NCI-H1417 treated with DMSO at 0.1 percent for 48 hours (cell line): ENCODE measurements at regions not wholly inside any gene's neighbourhood (a gene's known extent, or its start where the extent isn't known, plus 50 kb on each side); places are given as distances from the start of the nearest gene placed in this dataset.
A peak's percentile ranks its signal among the peaks of the same experiment; 100 is the strongest.
"Not testable (repeated sequence)": the region's sequence is repeated elsewhere in the genome, so short reads cannot be mapped to it uniquely, and the experiment has no call there.

Source experiments
- DNase-seq: peaks from one replicate; lab custom pipeline; 2025; lab: John Stamatoyannopoulos, UW

GRCh38 chr1:191350938-191351337 is 807.3 kb upstream of the RGS18 start:
- DNase-seq: peak; percentile 55

- DNase-seq: no peak
These were observed 799.5 kb upstream of the RGS18 start for GRCh38 chr1:191358724-191359123.

GRCh38 chr1:191366686-191367085 is 791.6 kb upstream of the RGS18 start:
- no peak for DNase-seq

- DNase-seq: no peak
These were observed 789.2 kb upstream of the RGS18 start for GRCh38 chr1:191368891-191369654.

- no peak for DNase-seq
These were observed 786.6 kb upstream of the RGS18 start for GRCh38 chr1:191371626-191372025.

GRCh38 chr1:191388283-191388682 is 770.0 kb upstream of the RGS18 start:
- DNase-seq: no peak

- no peak for DNase-seq
These were observed 761.6 kb upstream of the RGS18 start for GRCh38 chr1:191396622-191397021.

GRCh38 chr1:191398551-191398950 is 759.7 kb upstream of the RGS18 start:
- no peak for DNase-seq

- no peak for DNase-seq
These were observed 752.8 kb upstream of the RGS18 start for GRCh38 chr1:191405417-191405816.

- no peak for DNase-seq
These were observed 743.2 kb upstream of the RGS18 start for GRCh38 chr1:191414981-191415640.

- DNase-seq: no peak
These were observed 738.4 kb upstream of the RGS18 start for GRCh38 chr1:191419842-191420241.

GRCh38 chr1:191427593-191427992 is 730.7 kb upstream of the RGS18 start:
- no peak for DNase-seq

- DNase-seq: no peak
These were observed 725.4 kb upstream of the RGS18 start for GRCh38 chr1:191432817-191433216.

GRCh38 chr1:191438979-191439378 is 719.3 kb upstream of the RGS18 start:
- DNase-seq: no peak

GRCh38 chr1:191448279-191448678 is 710.0 kb upstream of the RGS18 start:
- DNase-seq: not testable (repeated sequence)

GRCh38 chr1:191452586-191452985 is 705.7 kb upstream of the RGS18 start:
- no peak for DNase-seq

- no peak for DNase-seq
These were observed 704.8 kb upstream of the RGS18 start for GRCh38 chr1:191453487-191453886.

GRCh38 chr1:191457889-191458288 is 700.4 kb upstream of the RGS18 start:
- no peak for DNase-seq

GRCh38 chr1:191460234-191460633 is 698.0 kb upstream of the RGS18 start:
- DNase-seq: no peak

GRCh38 chr1:191483988-191484387 is 674.3 kb upstream of the RGS18 start:
- no peak for DNase-seq

GRCh38 chr1:191490303-191490702 is 668.0 kb upstream of the RGS18 start:
- DNase-seq: no peak

GRCh38 chr1:191495040-191495439 is 663.2 kb upstream of the RGS18 start:
- DNase-seq: no peak

GRCh38 chr1:191498318-191498717 is 659.9 kb upstream of the RGS18 start:
- no peak for DNase-seq

GRCh38 chr1:191498825-191499224 is 659.4 kb upstream of the RGS18 start:
- no peak for DNase-seq
